Breast epithelium (tissue), 3 donors: ENCODE measurements at regions not wholly inside any gene's neighbourhood (a gene's known extent, or its start where the extent isn't known, plus 50 kb on each side); places are given as distances from the start of the nearest gene placed in this dataset.

Experiments
- POLR2A ChIP-seq: fragments of 450-650 bp; IDR thresholded peaks from one replicate; pipeline ENCODE4 v1.6.1; 2016; ENCODE audit warnings: antibody characterized with exemption, mild to moderate bottlenecking, moderate library complexity
- TF ChIP-seq, protein P1 (sequence below), 3 donors: fragments of 450-650 bp; IDR thresholded peaks; one replicate each; pipeline ENCODE4 v1.5.1; 2016 to 2017; ENCODE audit warnings: antibody characterized with exemption in 3 of 3, mild to moderate bottlenecking in 3 of 3, moderate library complexity in 3 of 3

DNA sequence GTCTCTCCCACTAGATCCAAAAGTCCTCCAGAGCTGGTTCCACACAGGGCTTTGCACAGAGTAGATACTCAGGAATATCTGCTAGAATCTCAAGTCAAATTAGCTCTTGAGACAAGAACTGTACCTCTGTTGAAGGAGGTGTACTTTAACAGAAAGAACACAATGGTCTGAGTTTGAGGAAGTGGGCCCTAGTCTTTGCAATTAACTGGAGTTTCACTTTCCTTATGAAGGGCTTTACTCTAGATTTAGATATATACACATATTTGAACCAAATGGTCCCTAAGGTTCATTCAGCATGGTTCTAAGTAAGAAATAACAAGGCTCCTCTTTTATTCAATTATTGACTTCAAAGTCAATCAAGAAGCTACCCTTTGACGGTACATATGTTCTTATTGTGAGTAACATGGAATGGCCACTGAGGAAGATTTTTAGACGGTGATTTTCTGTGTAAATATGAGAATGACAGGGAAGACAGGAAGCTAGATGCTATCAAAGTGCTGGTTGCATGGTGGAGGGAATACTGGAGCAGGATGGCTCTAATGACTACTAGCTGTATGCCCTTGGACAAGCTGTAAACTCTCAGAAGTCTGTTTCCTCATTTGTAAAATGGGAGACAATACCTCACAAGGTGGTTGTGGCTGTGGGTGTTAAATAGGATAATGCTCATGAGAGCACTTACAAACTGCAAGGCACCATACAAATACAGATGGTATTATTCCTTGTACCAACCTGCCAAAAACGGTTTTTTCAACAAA, 73.5 kb upstream of the SERTAD2 start:
- TF ChIP-seq, protein P1, sequence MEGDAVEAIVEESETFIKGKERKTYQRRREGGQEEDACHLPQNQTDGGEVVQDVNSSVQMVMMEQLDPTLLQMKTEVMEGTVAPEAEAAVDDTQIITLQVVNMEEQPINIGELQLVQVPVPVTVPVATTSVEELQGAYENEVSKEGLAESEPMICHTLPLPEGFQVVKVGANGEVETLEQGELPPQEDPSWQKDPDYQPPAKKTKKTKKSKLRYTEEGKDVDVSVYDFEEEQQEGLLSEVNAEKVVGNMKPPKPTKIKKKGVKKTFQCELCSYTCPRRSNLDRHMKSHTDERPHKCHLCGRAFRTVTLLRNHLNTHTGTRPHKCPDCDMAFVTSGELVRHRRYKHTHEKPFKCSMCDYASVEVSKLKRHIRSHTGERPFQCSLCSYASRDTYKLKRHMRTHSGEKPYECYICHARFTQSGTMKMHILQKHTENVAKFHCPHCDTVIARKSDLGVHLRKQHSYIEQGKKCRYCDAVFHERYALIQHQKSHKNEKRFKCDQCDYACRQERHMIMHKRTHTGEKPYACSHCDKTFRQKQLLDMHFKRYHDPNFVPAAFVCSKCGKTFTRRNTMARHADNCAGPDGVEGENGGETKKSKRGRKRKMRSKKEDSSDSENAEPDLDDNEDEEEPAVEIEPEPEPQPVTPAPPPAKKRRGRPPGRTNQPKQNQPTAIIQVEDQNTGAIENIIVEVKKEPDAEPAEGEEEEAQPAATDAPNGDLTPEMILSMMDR (IDR thresholded peaks at IDR 0.05): no peak
- no peak for TF ChIP-seq POLR2A
